ENCODE measurements at regions not wholly inside any gene's neighbourhood (a gene's known extent, or its start where the extent isn't known, plus 50 kb on each side); places are given as distances from the start of the nearest gene placed in this dataset.

- no peak for TF ChIP-seq CTCF (IDR thresholded peaks at IDR 0.05; ENCODE audit: low read length)
- TF ChIP-seq EZH2 (optimal IDR thresholded peaks at IDR 0.05; ENCODE audit: low read depth, low read length), result no peak
These were observed 313.3 kb upstream of the ATP2B1 start for GRCh38 chr12:90021795-90022440.
